Thyroid gland (tissue), 4 donors: ENCODE measurements at regions not wholly inside any gene's neighbourhood (a gene's known extent, or its start where the extent isn't known, plus 50 kb on each side); places are given as distances from the start of the nearest gene placed in this dataset.

ENCODE experiments used
- POLR2A ChIP-seq, 2 donors: fragments of 450-650 bp; IDR thresholded peaks; one replicate each; pipeline ENCODE4 v1.6.1; 2017; ENCODE audit warnings: antibody characterized with exemption in 2 of 2, mild to moderate bottlenecking in 2 of 2, moderate library complexity in 1 of 2
- TF ChIP-seq, protein P1 (sequence below), 6 experiments: fragments of 200-600 bp in 3 of 6; fragments of 450-650 bp in 3 of 6; sonication (generic) in 3 of 6; IDR thresholded peaks; one replicate each; pipeline ENCODE4 v1.5.1; 2016 to 2019; ENCODE audit warnings: antibody characterized with exemption in 6 of 6, mild to moderate bottlenecking in 2 of 6, inconsistent platforms in 1 of 6, moderate library complexity in 1 of 6

DNA sequence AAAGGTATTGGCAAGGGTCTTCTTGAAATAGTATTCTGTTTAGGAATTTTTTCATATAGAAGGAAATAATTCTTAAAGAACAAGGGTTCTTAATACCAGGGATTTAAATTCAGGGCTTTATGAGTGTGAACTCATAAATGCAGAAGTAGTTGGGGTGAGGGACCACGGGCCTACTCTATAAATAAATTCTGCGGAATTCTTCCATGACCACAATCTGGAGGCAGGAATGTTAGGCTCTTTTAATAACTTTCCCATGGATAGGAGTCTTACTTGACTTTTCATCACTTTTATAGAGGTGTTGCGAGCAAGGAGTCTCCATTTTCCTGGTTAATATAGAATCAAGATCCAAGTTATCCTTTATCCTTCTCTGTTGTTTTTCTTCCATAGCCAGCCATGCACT lies 76.7 kb upstream of the SLC4A4 start:
- no peak for TF ChIP-seq POLR2A (IDR thresholded peaks at IDR 0.05)
- TF ChIP-seq, protein P1, sequence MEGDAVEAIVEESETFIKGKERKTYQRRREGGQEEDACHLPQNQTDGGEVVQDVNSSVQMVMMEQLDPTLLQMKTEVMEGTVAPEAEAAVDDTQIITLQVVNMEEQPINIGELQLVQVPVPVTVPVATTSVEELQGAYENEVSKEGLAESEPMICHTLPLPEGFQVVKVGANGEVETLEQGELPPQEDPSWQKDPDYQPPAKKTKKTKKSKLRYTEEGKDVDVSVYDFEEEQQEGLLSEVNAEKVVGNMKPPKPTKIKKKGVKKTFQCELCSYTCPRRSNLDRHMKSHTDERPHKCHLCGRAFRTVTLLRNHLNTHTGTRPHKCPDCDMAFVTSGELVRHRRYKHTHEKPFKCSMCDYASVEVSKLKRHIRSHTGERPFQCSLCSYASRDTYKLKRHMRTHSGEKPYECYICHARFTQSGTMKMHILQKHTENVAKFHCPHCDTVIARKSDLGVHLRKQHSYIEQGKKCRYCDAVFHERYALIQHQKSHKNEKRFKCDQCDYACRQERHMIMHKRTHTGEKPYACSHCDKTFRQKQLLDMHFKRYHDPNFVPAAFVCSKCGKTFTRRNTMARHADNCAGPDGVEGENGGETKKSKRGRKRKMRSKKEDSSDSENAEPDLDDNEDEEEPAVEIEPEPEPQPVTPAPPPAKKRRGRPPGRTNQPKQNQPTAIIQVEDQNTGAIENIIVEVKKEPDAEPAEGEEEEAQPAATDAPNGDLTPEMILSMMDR (IDR thresholded peaks at IDR 0.05), result no peak
